Endothelial cell of umbilical vein (primary cell): ENCODE measurements at regions not wholly inside any gene's neighbourhood (a gene's known extent, or its start where the extent isn't known, plus 50 kb on each side); places are given as distances from the start of the nearest gene placed in this dataset.

Source experiments
- BruUV-seq: library from RNA; stranded (reverse); fragments of 400-500 nt; replicated peaks from 2 replicates; lab custom pipeline; 2021; lab: Mats Ljungman, UMichigan
- CTCF ChIA-PET: fragments of 300-600, 350-600 bp; sonication (Branson Sonifier 250); formaldehyde crosslinking; loops from one replicate; lab custom pipeline; 2021; ENCODE audit warnings: antibody characterized with exemption, inconsistent platforms; lab: Charles Lee
- POLR2A ChIA-PET: fragments of 300-600, 350-600 bp; sonication (Branson Sonifier 250); formaldehyde crosslinking; loops from one replicate; lab custom pipeline; 2021; ENCODE audit warnings: antibody characterized with exemption, inconsistent platforms; lab: Charles Lee
- DNase-seq: peaks from one replicate; pipeline ENCODE4 v3.0.0-alpha.2; 2011; ENCODE audit warnings: low read depth, low spot score
- FAIRE-seq: peaks from 2 replicates; lab custom pipeline; 2011; peaks lifted over from hg19 to GRCh38; lab: Jason Lieb, UNC
- H2AFZ ChIP-seq: 2 replicates; pipeline ENCODE4 v1.6.0; 2012; ENCODE audit warnings: low read depth, low read length, control low read depth, inconsistent platforms
- H3K27ac ChIP-seq: 2 replicates; pipeline ENCODE4 v1.5.1; 2011; ENCODE audit warnings: low read depth, mild to moderate bottlenecking, control low read depth, low read length, moderate library complexity; ENCODE audit not compliant: insufficient read depth
- H3K27me3 ChIP-seq, 2 experiments: 2 replicates each; pipeline versions ENCODE4 v1.6.0 to v1.6.1; 2011; ENCODE audit warnings: low read length in 2 of 2, mixed read lengths in 1 of 2; ENCODE audit not compliant: control insufficient read depth in 2 of 2, insufficient read depth in 2 of 2
- H3K36me3 ChIP-seq, 2 experiments: 2 replicates in 1 of 2; 3 replicates in 1 of 2; pipeline ENCODE4 v1.5.1; 2011; ENCODE audit warnings: low read length in 2 of 2, mild to moderate bottlenecking in 1 of 2, moderate library complexity in 1 of 2; ENCODE audit not compliant: control insufficient read depth in 2 of 2, insufficient read depth in 2 of 2; ENCODE audit errors: extremely low read depth in 1 of 2
- H3K4me1 ChIP-seq: 3 replicates; pipeline ENCODE4 v1.5.1; 2011; ENCODE audit warnings: mild to moderate bottlenecking, low read length; ENCODE audit not compliant: control insufficient read depth, insufficient read depth; ENCODE audit errors: extremely low read depth
- H3K4me2 ChIP-seq: 2 replicates; pipeline ENCODE4 v1.6.1; 2011; ENCODE audit warnings: low read length, control low read depth, mixed read lengths; ENCODE audit not compliant: insufficient read depth
- H3K4me3 ChIP-seq, 3 experiments: fragments of 200-600 bp in 1 of 3; sonication (generic), shearing (Covaris generic) in 1 of 3; replicated peaks in 1 of 3; 2 replicates each; pipeline ENCODE4 v1.5.1; 2011 to 2016; ENCODE audit warnings: control low read depth in 3 of 3, low read length in 3 of 3, mild to moderate bottlenecking in 2 of 3, inconsistent platforms in 1 of 3, low read depth in 1 of 3, moderate library complexity in 1 of 3; ENCODE audit not compliant: insufficient read depth in 1 of 3
- H3K79me2 ChIP-seq: 2 replicates; pipeline ENCODE4 v1.6.0; 2012; ENCODE audit warnings: low read length, inconsistent platforms; ENCODE audit not compliant: control insufficient read depth, insufficient read depth
- H3K9ac ChIP-seq: replicated peaks from 2 replicates; pipeline ENCODE3; 2011; ENCODE audit warnings: low read length, control low read depth; ENCODE audit not compliant: insufficient read depth; ENCODE audit errors: extremely low read depth
- H3K9me1 ChIP-seq: replicated peaks from 3 replicates; pipeline ENCODE4 v1.6.0; 2011; ENCODE audit warnings: mild to moderate bottlenecking, low read length; ENCODE audit not compliant: control insufficient read depth, insufficient read depth; ENCODE audit errors: extremely low read depth
- H3K9me3 ChIP-seq: replicated peaks from 2 replicates; pipeline ENCODE4 v1.5.1; 2012; ENCODE audit warnings: low read length, inconsistent platforms; ENCODE audit not compliant: control insufficient read depth, insufficient read depth
- H4K20me1 ChIP-seq: replicated peaks from 2 replicates; pipeline ENCODE3; 2011; ENCODE audit warnings: mild to moderate bottlenecking, low read length; ENCODE audit not compliant: control insufficient read depth, insufficient read depth; ENCODE audit errors: extremely low read depth
- CTCF ChIP-seq, 2 donors: IDR thresholded peaks; 1 replicate in 1 of 2; 2 replicates in 1 of 2; pipeline ENCODE4 v1.5.1; 2011; ENCODE audit warnings: low read length in 2 of 2, mild to moderate bottlenecking in 2 of 2, moderate library complexity in 2 of 2, control low read depth in 1 of 2, inconsistent platforms in 1 of 2, low read depth in 1 of 2; ENCODE audit not compliant: insufficient read depth in 1 of 2; ENCODE audit errors: extremely low read depth in 1 of 2
- EZH2 ChIP-seq: IDR thresholded peaks from 2 replicates; pipeline ENCODE4 v1.6.1; 2012; ENCODE audit warnings: borderline replicate concordance, low read depth, mild to moderate bottlenecking, moderate library complexity, low read length, inconsistent platforms; ENCODE audit not compliant: severe bottlenecking
- FOS ChIP-seq: IDR thresholded peaks from 2 replicates; pipeline ENCODE4 v1.6.1; 2011; ENCODE audit warnings: mild to moderate bottlenecking, low read length, moderate library complexity, borderline replicate concordance; ENCODE audit not compliant: insufficient read depth
- GATA2 ChIP-seq: IDR thresholded peaks from 2 replicates; pipeline ENCODE4 v1.7.0; 2011; ENCODE audit warnings: low read depth, mild to moderate bottlenecking, moderate library complexity, mixed read lengths, low read length; ENCODE audit not compliant: insufficient read length, insufficient read depth
- JUN ChIP-seq: IDR thresholded peaks from 2 replicates; pipeline ENCODE4 v1.6.1; 2011; ENCODE audit warnings: borderline replicate concordance, low read depth; ENCODE audit not compliant: insufficient read length, insufficient read depth
- MAX ChIP-seq: IDR thresholded peaks from 2 replicates; pipeline ENCODE4 v1.6.1; 2011; ENCODE audit not compliant: insufficient read depth, insufficient read length
- MYC ChIP-seq: IDR thresholded peaks from one replicate; pipeline ENCODE4 v1.6.1; 2011; ENCODE audit warnings: mild to moderate bottlenecking, low read depth, low read length
- POLR2A ChIP-seq: IDR thresholded peaks from 2 replicates; pipeline ENCODE4 v1.6.1; 2012; ENCODE audit warnings: low read depth, mild to moderate bottlenecking, control low read depth, low read length
- POLR2AphosphoS5 ChIP-seq: IDR thresholded peaks from 2 replicates; pipeline ENCODE4 v1.6.1; 2012; ENCODE audit warnings: low read depth, mild to moderate bottlenecking, control low read depth, low read length, moderate library complexity; ENCODE audit not compliant: insufficient read depth
- dilution Hi-C: fragments of 300-500 bp; cut with MboI; formaldehyde crosslinking; loops from one replicate; pipeline ENCODE4 v1.15.0; 2019; ENCODE audit warnings: low sequenced_read_pairs; ENCODE audit not compliant: extremely low pct_ligation_motif_present
- intact Hi-C: fragments of 100-400 bp; cut with micrococcal nuclease; formaldehyde crosslinking; loops from one replicate; pipeline ENCODE4 v1.10.0; 2022

- H3K27ac ChIP-seq, result no peak overlapping the region
- DNase-seq (no peak), FAIRE-seq (no peak)
- BruUV-seq, result no TSS peak
- intact Hi-C loops, result no loop called here
- TF ChIP-seq EZH2 (no peak), MAX (no peak), FOS (no peak), CTCF (IDR thresholded peaks at IDR 0.05; ENCODE audit: extremely low read depth in 1 of 2, insufficient read depth in 1 of 2, low read depth in 1 of 2, low read length in 2 of 2) (no peak), MYC (no peak), JUN (no peak), POLR2AphosphoS5 (no peak), GATA2 (no peak), POLR2A (no peak)
- ChIA-PET POLR2A (no interaction called here), CTCF (no interaction called here)
- no peak overlapping the region for H3K4me2 ChIP-seq
- dilution Hi-C loops, result no loop called here
- H3K36me3 ChIP-seq, result no peaks in the 10 kb centered on the region
- H4K20me1 ChIP-seq, result no peaks in the 10 kb centered on the region
- no peaks in the 10 kb centered on the region for H3K4me1 ChIP-seq
- no peak overlapping the region for H3K9ac ChIP-seq
- peaks cover 0 to 2% of the 10 kb centered on the region in 2 experiments for H3K27me3 ChIP-seq
- H3K9me3 ChIP-seq, result no peaks in the 10 kb centered on the region
- H2AFZ ChIP-seq, result no peak overlapping the region
- H3K4me3 ChIP-seq, result no peak overlapping the region
- no peaks in the 10 kb centered on the region for H3K9me1 ChIP-seq
- H3K79me2 ChIP-seq, result no peaks in the 10 kb centered on the region
Observed at GRCh38 chr1:113217447-113218208, 144.6 kb downstream of the LRIG2 start.
